Chondrocyte (in vitro differentiated cells): ENCODE measurements at regions not wholly inside any gene's neighbourhood (a gene's known extent, or its start where the extent isn't known, plus 50 kb on each side); places are given as distances from the start of the nearest gene placed in this dataset.

ENCODE experiments used
- DNase-seq: peaks from one replicate; pipeline ENCODE4 v3.0.0; 2021; ENCODE audit warnings: mixed read lengths, low spot score
- H3K27ac Mint-ChIP-seq: one replicate; pipeline ENCODE4 v1.8.0; 2021; ENCODE audit warnings: mild to moderate bottlenecking, moderate library complexity, mixed read lengths; ENCODE audit not compliant: unreplicated experiment
- H3K27me3 Mint-ChIP-seq: 2 replicates; pipeline ENCODE4 v1.8.0; 2021; ENCODE audit warnings: low read depth, mixed read lengths
- H3K36me3 Mint-ChIP-seq: 2 replicates; pipeline ENCODE4 v1.8.0; 2021; ENCODE audit warnings: low read depth, mixed read lengths
- H3K4me1 Mint-ChIP-seq: 2 replicates; pipeline ENCODE4 v1.8.0; 2021; ENCODE audit warnings: low read depth, mild to moderate bottlenecking, mixed read lengths
- H3K4me3 Mint-ChIP-seq: one replicate; pipeline ENCODE4 v1.8.0; 2021; ENCODE audit warnings: mild to moderate bottlenecking, moderate library complexity, mixed read lengths; ENCODE audit not compliant: unreplicated experiment
- H3K9me3 Mint-ChIP-seq: 2 replicates; pipeline ENCODE4 v1.8.0; 2021; ENCODE audit warnings: low read depth, mixed read lengths
- TF ChIP-seq, protein P1 (sequence below): fragments of 200-600 bp; sonication (generic); IDR thresholded peaks from 2 replicates; pipeline ENCODE4 v1.5.0; 2021; ENCODE audit warnings: antibody characterized with exemption, mild to moderate bottlenecking, moderate library complexity

DNA sequence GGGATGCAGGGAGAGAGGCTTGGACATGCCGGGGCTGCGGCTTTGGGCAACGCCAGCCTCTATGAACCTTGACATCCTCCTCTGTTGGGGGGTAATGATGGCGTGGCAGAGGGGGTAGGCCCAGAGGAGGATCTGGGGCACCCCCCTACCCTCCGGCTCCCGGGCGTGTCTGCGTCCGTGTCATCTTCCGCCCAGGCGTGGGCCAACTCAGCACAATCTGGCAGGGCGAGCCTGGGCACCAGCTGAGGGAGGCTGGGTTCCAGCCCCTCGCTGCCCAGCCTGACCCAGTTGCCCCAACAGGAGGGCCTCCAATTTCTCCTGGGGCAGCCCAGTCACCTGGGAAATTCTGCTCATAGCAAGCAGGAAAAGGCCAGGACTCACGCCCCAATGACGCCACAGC lies 62.9 kb upstream of the IL17B start:
- Mint-ChIP-seq H3K27me3 (no peaks in the 10 kb centered on the region), H3K36me3 (no peaks in the 10 kb centered on the region), H3K4me3 (no peak overlapping the region), H3K4me1 (peaks cover 38% of the 10 kb centered on the region), H3K9me3 (no peaks in the 10 kb centered on the region), H3K27ac (no peak overlapping the region)
- TF ChIP-seq, protein P1, sequence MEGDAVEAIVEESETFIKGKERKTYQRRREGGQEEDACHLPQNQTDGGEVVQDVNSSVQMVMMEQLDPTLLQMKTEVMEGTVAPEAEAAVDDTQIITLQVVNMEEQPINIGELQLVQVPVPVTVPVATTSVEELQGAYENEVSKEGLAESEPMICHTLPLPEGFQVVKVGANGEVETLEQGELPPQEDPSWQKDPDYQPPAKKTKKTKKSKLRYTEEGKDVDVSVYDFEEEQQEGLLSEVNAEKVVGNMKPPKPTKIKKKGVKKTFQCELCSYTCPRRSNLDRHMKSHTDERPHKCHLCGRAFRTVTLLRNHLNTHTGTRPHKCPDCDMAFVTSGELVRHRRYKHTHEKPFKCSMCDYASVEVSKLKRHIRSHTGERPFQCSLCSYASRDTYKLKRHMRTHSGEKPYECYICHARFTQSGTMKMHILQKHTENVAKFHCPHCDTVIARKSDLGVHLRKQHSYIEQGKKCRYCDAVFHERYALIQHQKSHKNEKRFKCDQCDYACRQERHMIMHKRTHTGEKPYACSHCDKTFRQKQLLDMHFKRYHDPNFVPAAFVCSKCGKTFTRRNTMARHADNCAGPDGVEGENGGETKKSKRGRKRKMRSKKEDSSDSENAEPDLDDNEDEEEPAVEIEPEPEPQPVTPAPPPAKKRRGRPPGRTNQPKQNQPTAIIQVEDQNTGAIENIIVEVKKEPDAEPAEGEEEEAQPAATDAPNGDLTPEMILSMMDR = no peak
- no peak for DNase-seq

DNA sequence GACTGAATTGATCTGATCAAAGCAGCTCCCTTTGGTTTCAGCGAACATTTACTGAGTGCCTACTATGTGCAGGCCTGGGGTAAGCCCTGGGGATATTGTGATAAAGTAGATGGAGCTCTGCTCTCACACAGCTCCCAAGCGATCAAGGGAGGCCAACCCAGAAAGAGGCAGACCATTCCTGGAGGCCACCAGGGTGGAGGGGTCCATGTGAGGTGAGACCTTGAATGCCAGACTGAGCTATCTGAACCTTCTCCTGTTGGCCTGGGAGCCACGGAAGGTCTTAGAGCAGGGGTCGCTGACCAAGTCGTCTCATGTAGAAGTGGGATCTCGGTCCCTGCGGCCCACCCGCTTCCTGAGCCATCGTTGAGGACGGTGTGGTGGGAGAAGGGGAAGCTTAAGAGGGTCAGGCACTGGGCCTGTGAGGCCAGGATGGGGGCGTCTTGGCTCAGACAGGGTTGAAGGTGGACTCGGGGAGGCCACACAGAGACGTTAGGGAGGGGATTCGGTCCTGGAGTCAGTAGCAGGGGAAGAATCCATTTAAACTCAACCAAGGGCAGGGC lies 62.2 kb upstream of the IL17B start:
- H3K4me3 Mint-ChIP-seq = no peak overlapping the region
- H3K9me3 Mint-ChIP-seq = no peaks in the 10 kb centered on the region
- no peaks in the 10 kb centered on the region for H3K36me3 Mint-ChIP-seq
- peaks cover 36% of the 10 kb centered on the region for H3K4me1 Mint-ChIP-seq
- DNase-seq = no peak
- H3K27me3 Mint-ChIP-seq = no peaks in the 10 kb centered on the region
- no peak overlapping the region for H3K27ac Mint-ChIP-seq
- TF ChIP-seq, protein P1 = no peak

DNA sequence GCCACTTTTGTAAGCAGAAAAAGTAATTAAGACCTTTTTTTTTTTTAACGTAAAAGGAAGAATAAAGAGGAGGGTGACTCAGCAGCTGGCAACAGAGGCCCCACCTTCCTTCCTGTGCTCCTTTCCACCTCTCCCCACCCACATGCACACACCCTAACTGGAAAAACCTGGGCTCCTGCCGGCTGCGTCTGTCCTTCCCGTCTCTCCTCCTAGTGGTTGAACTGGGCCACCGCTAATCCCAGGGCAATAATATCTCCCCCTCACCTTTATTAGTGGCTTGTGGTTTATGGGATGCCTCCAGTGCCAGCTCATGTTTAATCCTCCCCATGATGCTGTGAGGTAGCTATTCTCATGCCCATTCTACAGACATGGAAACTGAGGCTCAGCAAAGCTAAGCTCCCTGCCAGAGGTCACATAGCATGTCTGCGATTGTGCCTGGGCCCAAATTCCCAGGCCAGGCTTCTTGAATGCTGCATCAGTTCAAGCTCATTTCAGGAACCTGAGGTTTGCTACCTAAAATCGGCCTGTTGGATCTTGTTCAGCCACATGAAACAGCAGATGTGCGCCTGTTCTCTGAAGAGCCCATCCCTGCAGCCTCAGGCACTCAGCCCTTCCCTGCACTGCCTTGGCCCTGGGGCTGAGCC lies 60.9 kb upstream of the IL17B start:
- Mint-ChIP-seq H3K9me3 (no peaks in the 10 kb centered on the region), H3K4me3 (no peak overlapping the region), H3K27ac (no peak overlapping the region), H3K4me1 (peaks cover 26% of the 10 kb centered on the region), H3K36me3 (no peaks in the 10 kb centered on the region), H3K27me3 (no peaks in the 10 kb centered on the region)
- TF ChIP-seq, protein P1 = peak; percentile 59
- no peak for DNase-seq

DNA sequence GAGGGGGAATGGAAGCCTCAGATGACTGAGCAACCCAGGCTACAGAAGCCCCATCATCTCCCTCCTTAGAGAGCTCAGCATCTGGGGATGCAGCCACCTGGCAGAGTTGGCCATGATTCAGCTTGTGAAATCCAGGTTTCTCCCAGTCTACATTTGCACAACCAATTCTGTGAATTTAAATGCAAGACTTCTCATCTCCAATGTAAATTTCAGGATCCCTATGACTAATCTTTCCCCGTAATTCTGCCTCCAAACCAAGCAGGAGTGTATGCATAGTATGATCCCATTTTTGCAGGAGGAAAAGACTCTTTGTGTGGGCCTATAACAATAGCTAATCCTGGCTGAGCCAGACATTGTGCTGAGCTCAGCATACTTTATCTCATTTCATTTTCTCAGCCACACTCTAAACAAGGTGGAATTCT lies 59.6 kb upstream of the IL17B start:
- Mint-ChIP-seq H3K27ac (no peak overlapping the region), H3K9me3 (no peaks in the 10 kb centered on the region), H3K27me3 (no peaks in the 10 kb centered on the region), H3K4me3 (no peak overlapping the region), H3K4me1 (peaks cover 33% of the 10 kb centered on the region), H3K36me3 (no peaks in the 10 kb centered on the region)
- TF ChIP-seq, protein P1 = no peak
- DNase-seq = no peak

DNA sequence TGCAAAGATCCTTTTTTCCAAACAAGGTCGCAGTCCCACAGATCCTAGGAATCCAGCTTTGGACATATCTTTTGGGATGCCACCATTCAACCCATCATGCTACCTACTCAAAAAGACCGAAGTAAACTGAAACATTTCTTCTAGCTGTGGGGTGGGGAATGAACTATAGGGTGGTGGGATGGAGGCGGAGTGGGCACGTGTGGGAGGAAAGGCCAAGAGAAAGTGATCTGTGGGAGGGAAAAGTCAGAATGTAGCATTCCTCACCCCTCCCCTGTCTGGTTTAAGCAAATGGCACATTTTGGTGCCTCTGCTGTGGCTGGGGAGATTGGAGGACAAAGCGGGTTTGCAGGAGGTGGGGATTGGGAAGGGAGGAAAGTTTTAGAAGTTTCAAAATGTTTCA lies 59.2 kb upstream of the IL17B start:
- TF ChIP-seq, protein P1 = no peak
- Mint-ChIP-seq H3K9me3 (no peaks in the 10 kb centered on the region), H3K4me1 (peaks cover 36% of the 10 kb centered on the region), H3K36me3 (no peaks in the 10 kb centered on the region), H3K27ac (no peak overlapping the region), H3K4me3 (no peak overlapping the region), H3K27me3 (no peaks in the 10 kb centered on the region)
- no peak for DNase-seq
